Astrocyte of the cerebellum (primary cell): ENCODE measurements at regions not wholly inside any gene's neighbourhood (a gene's known extent, or its start where the extent isn't known, plus 50 kb on each side); places are given as distances from the start of the nearest gene placed in this dataset.

Source experiments
- DNase-seq: peaks from one replicate; pipeline ENCODE4 v3.0.0-alpha.2; 2011; ENCODE audit warnings: low read depth
- H3K4me3 ChIP-seq: 2 replicates; pipeline ENCODE4 v1.5.1; 2011; ENCODE audit warnings: mild to moderate bottlenecking, low read depth, low read length, moderate library complexity
- CTCF ChIP-seq: IDR thresholded peaks from 2 replicates; pipeline ENCODE4 v1.5.1; 2012; ENCODE audit warnings: low read length, low read depth, moderate library complexity, mild to moderate bottlenecking; ENCODE audit errors: missing control alignments
- in situ Hi-C: cut with HindIII; loops from 2 replicates; pipeline ENCODE4 v1.10.0; 2017; ENCODE audit warnings: low sequenced_read_pairs

- no peak overlapping the region for H3K4me3 ChIP-seq
- in situ Hi-C loops = no loop called here
- TF ChIP-seq CTCF = no peak
- no peak for DNase-seq
Measured at GRCh38 chr7:125033506-125033905, 103.9 kb upstream of the POT1 start.

- no peak for DNase-seq
- H3K4me3 ChIP-seq = no peak overlapping the region
- in situ Hi-C loops = no loop called here
- no peak for TF ChIP-seq CTCF
Measured at GRCh38 chr7:125032943-125033342, 103.3 kb upstream of the POT1 start.

DNA sequence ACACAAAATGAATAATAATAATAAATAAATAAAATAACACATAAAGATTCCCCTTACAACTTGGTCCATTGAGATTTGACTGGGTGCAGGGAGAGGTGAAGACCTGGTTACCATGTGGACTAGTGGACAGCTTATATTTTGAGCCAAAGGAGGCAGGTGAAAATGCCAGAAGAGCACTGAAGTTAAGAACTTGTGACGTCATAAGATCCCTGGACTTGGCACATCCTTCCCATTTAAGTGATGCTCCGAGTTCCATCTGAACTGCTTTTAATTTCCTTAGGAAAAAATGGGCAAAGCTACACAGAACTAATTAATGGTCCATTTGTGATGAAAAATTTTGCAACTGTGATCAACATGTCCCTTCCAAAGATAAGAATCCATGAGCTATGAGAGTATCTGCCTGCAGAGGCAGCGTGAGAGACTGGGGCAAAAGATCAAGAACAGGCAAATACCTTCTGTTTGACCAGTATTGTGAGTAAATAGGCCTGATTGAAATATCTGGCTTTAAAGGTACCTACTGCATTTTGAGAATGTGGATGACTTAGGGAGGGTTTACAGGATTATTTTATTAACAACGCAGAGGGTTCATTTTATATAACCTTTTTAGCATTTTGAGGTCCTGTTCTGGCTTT, 101.2 kb upstream of the POT1 start:
- TF ChIP-seq CTCF = no peak
- in situ Hi-C loops = no loop called here
- no peak for DNase-seq
- H3K4me3 ChIP-seq = no peak overlapping the region

- no peak overlapping the region for H3K4me3 ChIP-seq
- DNase-seq = no peak
- no peak for TF ChIP-seq CTCF
- in situ Hi-C loops = no loop called here
Measured at GRCh38 chr7:125025620-125026019, 96.0 kb upstream of the POT1 start.

- no peak for DNase-seq
- H3K4me3 ChIP-seq = no peak overlapping the region
- TF ChIP-seq CTCF = no peak
- in situ Hi-C loops = no loop called here
Measured at GRCh38 chr7:125020801-125021200, 91.2 kb upstream of the POT1 start.

DNA sequence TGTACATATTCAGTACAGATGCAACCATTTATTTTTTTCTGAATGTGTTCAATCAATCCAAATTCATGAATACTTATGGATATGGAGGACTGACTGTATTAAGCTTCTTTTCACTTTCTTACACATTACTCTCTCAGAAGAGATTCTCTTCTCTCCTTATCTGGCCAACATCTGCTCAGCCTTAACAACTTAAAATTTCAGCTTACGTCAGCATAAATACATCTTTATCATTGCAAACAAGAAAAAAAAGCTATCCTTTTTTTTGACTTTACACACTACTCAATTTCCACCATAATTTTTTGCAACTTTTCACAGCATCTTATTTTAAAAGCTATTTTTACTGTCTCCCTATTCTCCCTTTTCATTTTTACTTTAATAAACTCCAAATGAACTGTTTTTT, 80.9 kb upstream of the POT1 start:
- TF ChIP-seq CTCF = no peak
- in situ Hi-C loops = no loop called here
- DNase-seq = no peak
- no peak overlapping the region for H3K4me3 ChIP-seq
